ENCODE measurements at regions not wholly inside any gene's neighbourhood (a gene's known extent, or its start where the extent isn't known, plus 50 kb on each side); places are given as distances from the start of the nearest gene placed in this dataset.

DNA sequence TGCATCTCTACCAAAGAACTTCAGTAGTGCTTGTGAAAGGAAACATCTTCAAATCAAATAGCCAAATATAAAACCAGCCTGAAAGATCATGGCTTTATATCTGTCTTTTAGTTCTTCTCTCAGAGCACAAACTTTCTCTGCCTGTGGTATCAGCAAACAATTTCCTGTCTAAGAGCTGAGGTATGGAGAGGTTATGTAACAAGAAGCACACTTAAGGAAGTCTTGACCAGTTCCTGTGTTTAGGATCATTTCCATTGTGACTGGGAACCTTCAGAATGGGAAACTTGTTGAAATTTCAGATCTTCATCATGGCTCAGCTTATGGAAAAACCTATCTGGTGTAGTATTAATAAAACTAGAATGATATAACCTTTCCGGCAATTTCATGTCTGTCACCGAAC, 148.8 kb downstream of the MBL2 start:
- TF ChIP-seq POLR2A (IDR thresholded peaks at IDR 0.05): no peak
- TF ChIP-seq, protein P1, sequence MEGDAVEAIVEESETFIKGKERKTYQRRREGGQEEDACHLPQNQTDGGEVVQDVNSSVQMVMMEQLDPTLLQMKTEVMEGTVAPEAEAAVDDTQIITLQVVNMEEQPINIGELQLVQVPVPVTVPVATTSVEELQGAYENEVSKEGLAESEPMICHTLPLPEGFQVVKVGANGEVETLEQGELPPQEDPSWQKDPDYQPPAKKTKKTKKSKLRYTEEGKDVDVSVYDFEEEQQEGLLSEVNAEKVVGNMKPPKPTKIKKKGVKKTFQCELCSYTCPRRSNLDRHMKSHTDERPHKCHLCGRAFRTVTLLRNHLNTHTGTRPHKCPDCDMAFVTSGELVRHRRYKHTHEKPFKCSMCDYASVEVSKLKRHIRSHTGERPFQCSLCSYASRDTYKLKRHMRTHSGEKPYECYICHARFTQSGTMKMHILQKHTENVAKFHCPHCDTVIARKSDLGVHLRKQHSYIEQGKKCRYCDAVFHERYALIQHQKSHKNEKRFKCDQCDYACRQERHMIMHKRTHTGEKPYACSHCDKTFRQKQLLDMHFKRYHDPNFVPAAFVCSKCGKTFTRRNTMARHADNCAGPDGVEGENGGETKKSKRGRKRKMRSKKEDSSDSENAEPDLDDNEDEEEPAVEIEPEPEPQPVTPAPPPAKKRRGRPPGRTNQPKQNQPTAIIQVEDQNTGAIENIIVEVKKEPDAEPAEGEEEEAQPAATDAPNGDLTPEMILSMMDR (IDR thresholded peaks at IDR 0.05): no peak
